ENCODE measurements at regions not wholly inside any gene's neighbourhood (a gene's known extent, or its start where the extent isn't known, plus 50 kb on each side); places are given as distances from the start of the nearest gene placed in this dataset.

DNA sequence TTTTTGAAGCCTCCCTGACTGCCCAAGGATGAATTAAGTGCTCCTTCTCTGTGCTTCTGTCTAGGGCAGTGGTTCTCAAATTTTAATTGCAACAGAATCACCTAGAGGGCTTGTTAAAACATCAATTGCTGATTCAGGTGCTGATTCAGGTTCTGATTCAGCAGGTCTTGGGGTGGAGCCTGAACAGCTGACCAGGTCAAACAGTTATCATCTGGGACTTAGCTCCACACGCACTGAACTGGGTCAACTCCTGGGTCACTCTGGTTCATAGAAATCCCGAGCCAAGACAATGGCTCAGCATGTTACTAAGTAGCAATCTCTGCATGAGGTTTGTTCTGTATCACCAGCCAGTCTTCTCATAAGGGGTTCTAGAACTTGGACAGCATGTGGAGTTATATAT is 192.3 kb downstream of the GJA1 start:
- intact Hi-C loops (cut with micrococcal nuclease; ENCODE audit: unreplicated experiment) (no loop called here), in situ Hi-C loops (cut with MboI) (no loop called here)
- no peak for TF ChIP-seq FOXM1 (IDR thresholded peaks at IDR 0.05; ENCODE audit: low read depth, low read length)
- ChIA-PET POLR2A (no interaction called here), CTCF (no interaction called here), RAD21 (ENCODE audit: unreplicated experiment) (no interaction called here), SMC1A (ENCODE audit: uncharacterized antibody, unreplicated experiment) (interaction anchor here (0.5 kb wide), 1 partner anchor 168 kb away, joined by 3 read pairs; no protein-coding TSS in a partner anchor)
- WGBS (ENCODE audit: insufficient coverage, insufficient replicate concordance, low lambda C conversion rate, missing lambda C conversion rate): 13% methylated on average over 2 of the region's 2 CpGs
- Histone ChIP-seq H2AFZ (ENCODE audit: control insufficient read depth, low read depth, low read length) (no peak overlapping the region), H4K20me1 (ENCODE audit: control insufficient read depth, insufficient read depth) (no peaks in the 10 kb centered on the region), H3K27ac (ENCODE audit: control insufficient read depth, insufficient read depth) (no peak overlapping the region), H3K9ac (ENCODE audit: control insufficient read depth, insufficient read depth, low read length) (no peak overlapping the region), H3K4me2 (ENCODE audit: control insufficient read depth, insufficient read depth) (no peak overlapping the region), H3K79me2 (ENCODE audit: control insufficient read depth, insufficient read depth, low read length) (no peaks in the 10 kb centered on the region), H3K4me1 (ENCODE audit: control insufficient read depth, insufficient read depth, low read length) (no peaks in the 10 kb centered on the region), H3K36me3 (ENCODE audit: control insufficient read depth in 2 of 2, insufficient read depth in 2 of 2, low read length in 1 of 2) (no peaks in the 10 kb centered on the region), H3K4me3 (no peak overlapping the region), H3K9me3 (replicated peaks; ENCODE audit: control insufficient read depth, insufficient read depth, low read length) (no peaks in the 10 kb centered on the region), H3K27me3 (replicated peaks in 1 of 2; ENCODE audit: control insufficient read depth in 2 of 2, insufficient read depth in 2 of 2, low read length in 1 of 2) (no peaks in the 10 kb centered on the region; a peak in 1 of 4 replicates)
- ATAC-seq (no peak), FAIRE-seq (no peak), DNase-seq (ENCODE audit: low read depth, low spot score) (no peak)
- BruUV-seq (replicated peaks): no TSS peak

GRCh38 chr6:121630716-121631115 is 195.3 kb downstream of the GJA1 start:
- in situ Hi-C loops (cut with MboI) (no loop called here), intact Hi-C loops (cut with micrococcal nuclease; ENCODE audit: unreplicated experiment) (no loop called here)
- H3K27me3 ChIP-seq (replicated peaks in 1 of 2; ENCODE audit: control insufficient read depth in 2 of 2, insufficient read depth in 2 of 2, low read length in 1 of 2): no peaks in the 10 kb centered on the region; a peak in 1 of 4 replicates
- no peak overlapping the region for H3K9ac ChIP-seq (ENCODE audit: control insufficient read depth, insufficient read depth, low read length)
- no peak overlapping the region for H2AFZ ChIP-seq (ENCODE audit: control insufficient read depth, low read depth, low read length)
- SMC1A ChIA-PET (ENCODE audit: uncharacterized antibody, unreplicated experiment): no interaction called here
- FAIRE-seq (no peak), ATAC-seq (no peak), DNase-seq (ENCODE audit: low read depth, low spot score) (no peak)
- H3K4me1 ChIP-seq (ENCODE audit: control insufficient read depth, insufficient read depth, low read length): no peaks in the 10 kb centered on the region
- H3K36me3 ChIP-seq (ENCODE audit: control insufficient read depth in 2 of 2, insufficient read depth in 2 of 2, low read length in 1 of 2): no peaks in the 10 kb centered on the region
- no peaks in the 10 kb centered on the region for H4K20me1 ChIP-seq (ENCODE audit: control insufficient read depth, insufficient read depth)
- CTCF ChIA-PET: no interaction called here
- no peaks in the 10 kb centered on the region for H3K9me3 ChIP-seq (replicated peaks; ENCODE audit: control insufficient read depth, insufficient read depth, low read length)
- POLR2A ChIA-PET: no interaction called here
- RAD21 ChIA-PET (ENCODE audit: unreplicated experiment): no interaction called here
- H3K79me2 ChIP-seq (ENCODE audit: control insufficient read depth, insufficient read depth, low read length): no peaks in the 10 kb centered on the region
- H3K27ac ChIP-seq (ENCODE audit: control insufficient read depth, insufficient read depth): no peak overlapping the region
- BruUV-seq (replicated peaks): no TSS peak
- no peak overlapping the region for H3K4me2 ChIP-seq (ENCODE audit: control insufficient read depth, insufficient read depth)
- no peak overlapping the region for H3K4me3 ChIP-seq
- TF ChIP-seq RB1 (IDR thresholded peaks at IDR 0.05; ENCODE audit: borderline replicate concordance) (no peak), KDM1A (IDR thresholded peaks at IDR 0.05; ENCODE audit: borderline replicate concordance) (no peak), CREB1 (IDR thresholded peaks at IDR 0.05; ENCODE audit: low read depth) (no peak), SIN3A (IDR thresholded peaks at IDR 0.05; ENCODE audit: low read depth, low read length) (no peak), SMARCA5 (IDR thresholded peaks at IDR 0.05) (no peak), KAT2A (conservative IDR thresholded peaks at IDR 0.05; ENCODE audit: control insufficient read depth, low read depth, low read length) (no peak), NR2C1 (IDR thresholded peaks at IDR 0.05) (no peak), ZBTB11 (CRISPR knock-in tag; IDR thresholded peaks at IDR 0.05) (no peak), HDAC6 (IDR thresholded peaks at IDR 0.05; ENCODE audit: unreplicated experiment) (no peak), ZNF384 (IDR thresholded peaks at IDR 0.05; ENCODE audit: borderline replicate concordance, low read depth, low read length) (no peak), FOS (IDR thresholded peaks at IDR 0.05; ENCODE audit: borderline replicate concordance, extremely low read depth, insufficient read length) (no peak)
- TF ChIP-seq, protein P1, sequence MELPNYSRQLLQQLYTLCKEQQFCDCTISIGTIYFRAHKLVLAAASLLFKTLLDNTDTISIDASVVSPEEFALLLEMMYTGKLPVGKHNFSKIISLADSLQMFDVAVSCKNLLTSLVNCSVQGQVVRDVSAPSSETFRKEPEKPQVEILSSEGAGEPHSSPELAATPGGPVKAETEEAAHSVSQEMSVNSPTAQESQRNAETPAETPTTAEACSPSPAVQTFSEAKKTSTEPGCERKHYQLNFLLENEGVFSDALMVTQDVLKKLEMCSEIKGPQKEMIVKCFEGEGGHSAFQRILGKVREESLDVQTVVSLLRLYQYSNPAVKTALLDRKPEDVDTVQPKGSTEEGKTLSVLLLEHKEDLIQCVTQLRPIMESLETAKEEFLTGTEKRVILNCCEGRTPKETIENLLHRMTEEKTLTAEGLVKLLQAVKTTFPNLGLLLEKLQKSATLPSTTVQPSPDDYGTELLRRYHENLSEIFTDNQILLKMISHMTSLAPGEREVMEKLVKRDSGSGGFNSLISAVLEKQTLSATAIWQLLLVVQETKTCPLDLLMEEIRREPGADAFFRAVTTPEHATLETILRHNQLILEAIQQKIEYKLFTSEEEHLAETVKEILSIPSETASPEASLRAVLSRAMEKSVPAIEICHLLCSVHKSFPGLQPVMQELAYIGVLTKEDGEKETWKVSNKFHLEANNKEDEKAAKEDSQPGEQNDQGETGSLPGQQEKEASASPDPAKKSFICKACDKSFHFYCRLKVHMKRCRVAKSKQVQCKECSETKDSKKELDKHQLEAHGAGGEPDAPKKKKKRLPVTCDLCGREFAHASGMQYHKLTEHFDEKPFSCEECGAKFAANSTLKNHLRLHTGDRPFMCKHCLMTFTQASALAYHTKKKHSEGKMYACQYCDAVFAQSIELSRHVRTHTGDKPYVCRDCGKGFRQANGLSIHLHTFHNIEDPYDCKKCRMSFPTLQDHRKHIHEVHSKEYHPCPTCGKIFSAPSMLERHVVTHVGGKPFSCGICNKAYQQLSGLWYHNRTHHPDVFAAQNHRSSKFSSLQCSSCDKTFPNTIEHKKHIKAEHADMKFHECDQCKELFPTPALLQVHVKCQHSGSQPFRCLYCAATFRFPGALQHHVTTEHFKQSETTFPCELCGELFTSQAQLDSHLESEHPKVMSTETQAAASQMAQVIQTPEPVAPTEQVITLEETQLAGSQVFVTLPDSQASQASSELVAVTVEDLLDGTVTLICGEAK (IDR thresholded peaks at IDR 0.05; ENCODE audit: borderline replicate concordance): no peak

Data from GM12878 (cell line).